Stimulated activated CD8-positive, alpha-beta memory T cell treated with anti-CD3 and anti-CD28 coated beads, Interleukin-15, amount 100 ng/mL, for 24 hours (primary cell): ENCODE measurements at regions not wholly inside any gene's neighbourhood (a gene's known extent, or its start where the extent isn't known, plus 50 kb on each side); places are given as distances from the start of the nearest gene placed in this dataset.

Source experiments
- DNase-seq: peaks from one replicate; pipeline ENCODE4 v3.0.0-alpha.2; 2020; ENCODE audit warnings: low read depth

GRCh38 chr14:98298481-98299244 lies 973.3 kb downstream of the BCL11B start:
- no peak for DNase-seq

GRCh38 chr14:98301681-98302080 lies 970.3 kb downstream of the BCL11B start:
- DNase-seq: no peak

GRCh38 chr14:98304574-98304973 lies 967.4 kb downstream of the BCL11B start:
- no peak for DNase-seq

- DNase-seq: no peak
These were observed 962.4 kb downstream of the BCL11B start for GRCh38 chr14:98309591-98309990.

GRCh38 chr14:98312006-98312405 lies 960.0 kb downstream of the BCL11B start:
- no peak for DNase-seq

- no peak for DNase-seq
These were observed 950.2 kb downstream of the BCL11B start for GRCh38 chr14:98321841-98322240.

GRCh38 chr14:98323836-98324235 lies 948.2 kb downstream of the BCL11B start:
- no peak for DNase-seq

- DNase-seq: no peak
These were observed 946.2 kb downstream of the BCL11B start for GRCh38 chr14:98325761-98326160.

- no peak for DNase-seq
These were observed 943.5 kb downstream of the BCL11B start for GRCh38 chr14:98328496-98328895.

- no peak for DNase-seq
These were observed 937.8 kb downstream of the BCL11B start for GRCh38 chr14:98334186-98334585.

- no peak for DNase-seq
These were observed 930.8 kb downstream of the BCL11B start for GRCh38 chr14:98341211-98341610.

GRCh38 chr14:98345161-98345560 lies 926.8 kb downstream of the BCL11B start:
- DNase-seq: no peak

GRCh38 chr14:98347686-98348085 lies 924.3 kb downstream of the BCL11B start:
- no peak for DNase-seq

GRCh38 chr14:98348505-98348904 lies 923.5 kb downstream of the BCL11B start:
- DNase-seq: no peak

GRCh38 chr14:98350213-98350612 lies 921.8 kb downstream of the BCL11B start:
- DNase-seq: no peak

GRCh38 chr14:98364961-98365360 lies 907.0 kb downstream of the BCL11B start:
- DNase-seq: no peak

- no peak for DNase-seq
These were observed 905.6 kb downstream of the BCL11B start for GRCh38 chr14:98366429-98366828.

- DNase-seq: no peak
These were observed 903.8 kb downstream of the BCL11B start for GRCh38 chr14:98368221-98368620.

- no peak for DNase-seq
These were observed 903.1 kb downstream of the BCL11B start for GRCh38 chr14:98368916-98369315.

- DNase-seq: no peak
These were observed 902.7 kb downstream of the BCL11B start for GRCh38 chr14:98369344-98369743.

- DNase-seq: no peak
These were observed 901.6 kb downstream of the BCL11B start for GRCh38 chr14:98370352-98370751.

GRCh38 chr14:98371141-98371540 lies 900.9 kb downstream of the BCL11B start:
- DNase-seq: no peak

- no peak for DNase-seq
These were observed 897.9 kb downstream of the BCL11B start for GRCh38 chr14:98374136-98374535.

GRCh38 chr14:98375566-98375965 lies 896.4 kb downstream of the BCL11B start:
- DNase-seq: no peak
